ENCODE measurements at regions not wholly inside any gene's neighbourhood (a gene's known extent, or its start where the extent isn't known, plus 50 kb on each side); places are given as distances from the start of the nearest gene placed in this dataset.
A peak's percentile ranks its signal among the peaks of the same experiment; 100 is the strongest.
"Not testable (repeated sequence)": the region's sequence is repeated elsewhere in the genome, so short reads cannot be mapped to it uniquely, and the experiment has no call there.

DNA sequence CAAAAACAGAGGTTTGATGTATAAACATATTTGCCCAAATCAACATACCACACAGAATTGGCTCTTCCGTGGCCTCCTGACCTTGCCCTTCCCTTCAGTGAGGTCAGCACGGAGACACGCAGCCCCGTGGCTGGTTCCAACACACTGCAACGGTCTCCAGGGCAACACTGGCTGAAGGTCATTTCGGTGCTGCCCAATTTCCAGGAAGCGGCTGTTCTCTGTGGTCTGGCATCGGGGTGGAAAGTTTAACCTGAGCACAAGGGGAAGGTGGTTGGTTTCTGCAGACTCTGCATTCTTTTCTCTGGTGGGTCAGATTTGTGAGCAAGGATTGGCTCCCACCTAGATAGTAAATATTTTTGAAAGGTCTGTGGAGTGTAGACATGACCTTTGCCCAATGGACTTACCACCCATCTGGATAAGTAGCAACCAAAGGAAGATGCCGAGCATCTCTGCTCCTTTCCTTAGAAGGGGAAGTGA is 177.6 kb upstream of the PHACTR1 start:
- Histone ChIP-seq H4K20me1 (ENCODE audit: insufficient read depth, low read length) (no peaks in the 10 kb centered on the region), H3K4me2 (ENCODE audit: low read length) (no peak overlapping the region), H3K4me1 (ENCODE audit: insufficient read depth, low read length) (peaks cover 19% of the 10 kb centered on the region), H3K27me3 (ENCODE audit: insufficient read depth, low read length) (no peaks in the 10 kb centered on the region), H2AFZ (ENCODE audit: low read depth, low read length) (no peak overlapping the region), H3K36me3 (ENCODE audit: insufficient read depth, low read length) (no peaks in the 10 kb centered on the region), H3K4me3 (ENCODE audit: insufficient read depth, low read depth, low read length) (no peak overlapping the region), H3K9ac (ENCODE audit: low read length) (no peak overlapping the region), H3K27ac (ENCODE audit: low read depth, low read length) (no peak overlapping the region), H3K79me2 (ENCODE audit: insufficient read depth, low read length) (no peaks in the 10 kb centered on the region), H3K9me3 (ENCODE audit: insufficient read depth, low read depth, low read length) (no peaks in the 10 kb centered on the region)
- no peaks in the 10 kb centered on the region for H3K27me3 Mint-ChIP-seq (ENCODE audit: low read depth, unreplicated experiment)
- peaks cover 2% of the 10 kb centered on the region for H3K9me3 Mint-ChIP-seq (ENCODE audit: unreplicated experiment)
- H3K4me1 Mint-ChIP-seq (ENCODE audit: low read depth, unreplicated experiment): peaks cover 20% of the 10 kb centered on the region
- peak overlapping the region; percentile 56 for H3K27ac Mint-ChIP-seq (ENCODE audit: unreplicated experiment)
- no peak for FAIRE-seq
- no peak overlapping the region for H3K4me3 Mint-ChIP-seq (ENCODE audit: unreplicated experiment)
- no peaks in the 10 kb centered on the region for H3K36me3 Mint-ChIP-seq (ENCODE audit: low read depth, unreplicated experiment)
- DNase-seq (ENCODE audit: low read depth): peak; percentile 59
- TF ChIP-seq, protein P1, sequence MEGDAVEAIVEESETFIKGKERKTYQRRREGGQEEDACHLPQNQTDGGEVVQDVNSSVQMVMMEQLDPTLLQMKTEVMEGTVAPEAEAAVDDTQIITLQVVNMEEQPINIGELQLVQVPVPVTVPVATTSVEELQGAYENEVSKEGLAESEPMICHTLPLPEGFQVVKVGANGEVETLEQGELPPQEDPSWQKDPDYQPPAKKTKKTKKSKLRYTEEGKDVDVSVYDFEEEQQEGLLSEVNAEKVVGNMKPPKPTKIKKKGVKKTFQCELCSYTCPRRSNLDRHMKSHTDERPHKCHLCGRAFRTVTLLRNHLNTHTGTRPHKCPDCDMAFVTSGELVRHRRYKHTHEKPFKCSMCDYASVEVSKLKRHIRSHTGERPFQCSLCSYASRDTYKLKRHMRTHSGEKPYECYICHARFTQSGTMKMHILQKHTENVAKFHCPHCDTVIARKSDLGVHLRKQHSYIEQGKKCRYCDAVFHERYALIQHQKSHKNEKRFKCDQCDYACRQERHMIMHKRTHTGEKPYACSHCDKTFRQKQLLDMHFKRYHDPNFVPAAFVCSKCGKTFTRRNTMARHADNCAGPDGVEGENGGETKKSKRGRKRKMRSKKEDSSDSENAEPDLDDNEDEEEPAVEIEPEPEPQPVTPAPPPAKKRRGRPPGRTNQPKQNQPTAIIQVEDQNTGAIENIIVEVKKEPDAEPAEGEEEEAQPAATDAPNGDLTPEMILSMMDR (IDR thresholded peaks at IDR 0.05; ENCODE audit: insufficient read depth, low read depth, low read length): no peak
- no peak for TF ChIP-seq EZH2 (IDR thresholded peaks at IDR 0.05; ENCODE audit: insufficient read depth, low read length)

DNA sequence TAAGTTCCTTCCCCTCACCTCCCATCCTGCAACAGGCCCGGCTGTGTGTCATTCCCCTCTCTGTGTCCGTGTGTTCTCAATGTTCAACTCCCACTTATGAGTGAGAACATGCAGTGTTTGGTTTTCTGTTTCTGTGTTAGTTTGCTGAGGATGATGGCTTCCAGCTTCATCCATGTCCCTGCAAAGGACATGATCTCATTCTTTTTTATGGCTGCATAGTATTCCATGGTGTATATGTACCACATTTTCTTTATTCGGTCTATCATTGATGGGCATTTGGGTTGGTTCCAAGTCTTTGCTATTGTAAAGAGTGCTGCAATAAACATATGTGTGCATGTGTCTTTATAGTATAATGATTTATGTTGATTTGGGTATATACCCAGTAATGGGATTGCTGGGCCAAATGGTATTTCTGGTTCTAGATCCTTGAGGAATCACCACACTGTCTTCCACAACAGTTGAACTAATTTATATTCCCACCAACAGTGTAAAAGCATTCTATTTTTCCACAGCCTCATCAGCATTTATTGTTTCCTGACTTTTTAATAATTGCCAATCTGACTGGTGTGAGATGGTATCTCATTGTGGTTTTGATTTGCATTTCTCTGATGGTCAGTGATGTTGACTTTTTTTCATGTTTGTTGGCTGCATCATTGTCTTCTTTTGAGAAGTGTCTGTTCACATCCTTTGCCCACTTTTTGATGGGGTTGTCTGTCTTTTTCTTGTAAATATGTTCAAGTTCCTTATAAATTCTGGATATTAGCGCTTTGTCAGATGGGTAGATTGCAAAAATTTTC is 174.1 kb upstream of the PHACTR1 start:
- FAIRE-seq: not testable (repeated sequence)

DNA sequence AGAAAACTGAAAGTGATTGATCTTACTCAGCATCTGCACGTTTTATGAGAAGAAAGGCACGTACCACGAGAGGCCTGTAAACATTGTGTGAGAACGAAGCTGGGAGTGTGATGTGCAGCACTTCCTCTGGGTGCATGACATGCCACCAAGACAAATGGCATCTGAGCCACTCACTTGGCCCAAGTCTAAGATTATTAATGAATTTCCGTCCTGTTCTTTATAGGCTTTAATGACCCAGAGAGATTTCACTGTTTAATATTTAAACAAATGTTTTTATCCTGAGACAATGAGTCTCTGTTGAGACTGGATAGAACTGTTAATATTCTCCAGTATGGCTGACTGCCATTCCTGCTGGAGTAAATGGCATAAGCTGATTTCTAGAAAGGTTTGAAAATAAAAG is 172.6 kb upstream of the PHACTR1 start:
- Histone ChIP-seq H3K4me2 (ENCODE audit: low read length) (no peak overlapping the region), H3K9me3 (ENCODE audit: insufficient read depth, low read depth, low read length) (no peaks in the 10 kb centered on the region), H3K27me3 (ENCODE audit: insufficient read depth, low read length) (no peaks in the 10 kb centered on the region), H3K36me3 (ENCODE audit: insufficient read depth, low read length) (no peaks in the 10 kb centered on the region), H3K79me2 (ENCODE audit: insufficient read depth, low read length) (no peaks in the 10 kb centered on the region), H2AFZ (ENCODE audit: low read depth, low read length) (no peak overlapping the region), H3K27ac (ENCODE audit: low read depth, low read length) (no peak overlapping the region), H3K4me1 (ENCODE audit: insufficient read depth, low read length) (peaks cover 24% of the 10 kb centered on the region), H3K9ac (ENCODE audit: low read length) (no peak overlapping the region), H3K4me3 (ENCODE audit: insufficient read depth, low read depth, low read length) (no peak overlapping the region), H4K20me1 (ENCODE audit: insufficient read depth, low read length) (no peaks in the 10 kb centered on the region)
- DNase-seq (ENCODE audit: low read depth) (peak; percentile 35), FAIRE-seq (no peak)
- no peaks in the 10 kb centered on the region for H3K36me3 Mint-ChIP-seq (ENCODE audit: low read depth, unreplicated experiment)
- TF ChIP-seq, protein P1 (IDR thresholded peaks at IDR 0.05; ENCODE audit: insufficient read depth, low read depth, low read length): no peak
- TF ChIP-seq EZH2 (IDR thresholded peaks at IDR 0.05; ENCODE audit: insufficient read depth, low read length): no peak
- peaks cover 2% of the 10 kb centered on the region for H3K9me3 Mint-ChIP-seq (ENCODE audit: unreplicated experiment)
- peaks cover 25% of the 10 kb centered on the region for H3K4me1 Mint-ChIP-seq (ENCODE audit: low read depth, unreplicated experiment)
- H3K27ac Mint-ChIP-seq (ENCODE audit: unreplicated experiment): no peak overlapping the region
- H3K27me3 Mint-ChIP-seq (ENCODE audit: low read depth, unreplicated experiment): no peaks in the 10 kb centered on the region
- H3K4me3 Mint-ChIP-seq (ENCODE audit: unreplicated experiment): no peak overlapping the region

More for the DNA sequence above, 174.1 kb upstream of the PHACTR1 start:
- not testable (repeated sequence) for H3K27me3 Mint-ChIP-seq (ENCODE audit: low read depth, unreplicated experiment); H3K9ac ChIP-seq (ENCODE audit: low read length); H3K27ac ChIP-seq (ENCODE audit: low read depth, low read length); H3K9me3 Mint-ChIP-seq (ENCODE audit: unreplicated experiment); H3K4me2 ChIP-seq (ENCODE audit: low read length); H3K4me3 ChIP-seq (ENCODE audit: insufficient read depth, low read depth, low read length); H3K4me3 Mint-ChIP-seq (ENCODE audit: unreplicated experiment); H3K27me3 ChIP-seq (ENCODE audit: insufficient read depth, low read length); H2AFZ ChIP-seq (ENCODE audit: low read depth, low read length); H3K9me3 ChIP-seq (ENCODE audit: insufficient read depth, low read depth, low read length); H4K20me1 ChIP-seq (ENCODE audit: insufficient read depth, low read length); H3K79me2 ChIP-seq (ENCODE audit: insufficient read depth, low read length); DNase-seq (ENCODE audit: low read depth); H3K36me3 ChIP-seq (ENCODE audit: insufficient read depth, low read length); H3K36me3 Mint-ChIP-seq (ENCODE audit: low read depth, unreplicated experiment); H3K27ac Mint-ChIP-seq (ENCODE audit: unreplicated experiment)
- peaks cover 26% of the 10 kb centered on the region for H3K4me1 Mint-ChIP-seq (ENCODE audit: low read depth, unreplicated experiment)
- peaks cover 28% of the 10 kb centered on the region for H3K4me1 ChIP-seq (ENCODE audit: insufficient read depth, low read length)

Data from astrocyte (in vitro differentiated cells and primary cell).